ENCODE measurements at regions not wholly inside any gene's neighbourhood (a gene's known extent, or its start where the extent isn't known, plus 50 kb on each side); places are given as distances from the start of the nearest gene placed in this dataset.

DNA sequence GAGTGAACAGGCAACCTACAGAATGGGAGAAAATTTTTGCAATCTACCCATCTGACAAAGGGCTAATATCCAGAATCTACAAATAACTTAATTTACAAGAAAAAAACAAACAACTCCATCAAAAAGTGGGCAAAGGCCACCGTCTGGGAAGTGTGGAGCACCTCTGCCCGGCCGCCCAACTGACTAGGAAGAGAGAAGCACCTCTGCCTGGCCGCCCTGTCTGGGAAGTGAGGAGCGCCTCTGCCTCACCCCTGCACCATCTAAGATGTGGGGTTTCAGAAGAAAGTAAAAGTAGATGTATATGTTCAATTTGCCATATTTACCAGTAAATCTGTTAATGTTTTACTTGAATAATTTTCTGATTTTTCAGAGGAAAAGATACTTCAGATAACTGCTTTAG lies 108.1 kb upstream of the TMEM161B start:
- no peak overlapping the region for H3K27ac ChIP-seq (ENCODE audit: insufficient read depth, low read length)
- H2BK120ac ChIP-seq (ENCODE audit: low read depth, low read length): no peak overlapping the region
- no peaks in the 10 kb centered on the region for H4K20me1 ChIP-seq (ENCODE audit: insufficient read depth, low read length)
- no peak overlapping the region for H3K4me2 ChIP-seq (ENCODE audit: low read depth, low read length)
- CTCF ChIA-PET: no interaction called here
- no peaks in the 10 kb centered on the region for H3K9me1 ChIP-seq (ENCODE audit: insufficient read depth, low read length)
- H4K91ac ChIP-seq (ENCODE audit: insufficient read depth, low read depth, low read length): no peak overlapping the region
- no peaks in the 10 kb centered on the region for H3K79me1 ChIP-seq (ENCODE audit: low read depth in 1 of 2, low read length in 2 of 2)
- no peak overlapping the region for H2BK15ac ChIP-seq (ENCODE audit: low read depth, low read length)
- TF ChIP-seq MXI1 (IDR thresholded peaks at IDR 0.05; ENCODE audit: borderline replicate concordance, low read depth, low read length) (no peak), RFX5 (IDR thresholded peaks at IDR 0.05; ENCODE audit: low read depth, low read length) (no peak), RAD21 (IDR thresholded peaks at IDR 0.05; ENCODE audit: low read length) (no peak), RCOR1 (IDR thresholded peaks at IDR 0.05; ENCODE audit: insufficient replicate concordance, low read length) (no peak), POLR2A (IDR thresholded peaks at IDR 0.05; ENCODE audit: low read depth, low read length) (no peak), CEBPB (IDR thresholded peaks at IDR 0.05; ENCODE audit: low read depth, low read length) (no peak), SMC3 (IDR thresholded peaks at IDR 0.05; ENCODE audit: low read depth, low read length) (no peak), CHD1 (IDR thresholded peaks at IDR 0.05; ENCODE audit: low read depth, low read length) (no peak), BHLHE40 (IDR thresholded peaks at IDR 0.05; ENCODE audit: low read depth, low read length) (no peak), FOS (IDR thresholded peaks at IDR 0.05; ENCODE audit: low read depth, low read length) (no peak), MAFK (IDR thresholded peaks at IDR 0.05; ENCODE audit: low read depth, low read length) (no peak), MAZ (IDR thresholded peaks at IDR 0.05; ENCODE audit: borderline replicate concordance, low read depth, low read length) (no peak), NFE2L2 (IDR thresholded peaks at IDR 0.05; ENCODE audit: low read depth, low read length) (no peak)
- TF ChIP-seq, protein P1, sequence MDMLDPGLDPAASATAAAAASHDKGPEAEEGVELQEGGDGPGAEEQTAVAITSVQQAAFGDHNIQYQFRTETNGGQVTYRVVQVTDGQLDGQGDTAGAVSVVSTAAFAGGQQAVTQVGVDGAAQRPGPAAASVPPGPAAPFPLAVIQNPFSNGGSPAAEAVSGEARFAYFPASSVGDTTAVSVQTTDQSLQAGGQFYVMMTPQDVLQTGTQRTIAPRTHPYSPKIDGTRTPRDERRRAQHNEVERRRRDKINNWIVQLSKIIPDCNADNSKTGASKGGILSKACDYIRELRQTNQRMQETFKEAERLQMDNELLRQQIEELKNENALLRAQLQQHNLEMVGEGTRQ (IDR thresholded peaks at IDR 0.05; ENCODE audit: low read depth, low read length): no peak
- TF ChIP-seq, protein P2, sequence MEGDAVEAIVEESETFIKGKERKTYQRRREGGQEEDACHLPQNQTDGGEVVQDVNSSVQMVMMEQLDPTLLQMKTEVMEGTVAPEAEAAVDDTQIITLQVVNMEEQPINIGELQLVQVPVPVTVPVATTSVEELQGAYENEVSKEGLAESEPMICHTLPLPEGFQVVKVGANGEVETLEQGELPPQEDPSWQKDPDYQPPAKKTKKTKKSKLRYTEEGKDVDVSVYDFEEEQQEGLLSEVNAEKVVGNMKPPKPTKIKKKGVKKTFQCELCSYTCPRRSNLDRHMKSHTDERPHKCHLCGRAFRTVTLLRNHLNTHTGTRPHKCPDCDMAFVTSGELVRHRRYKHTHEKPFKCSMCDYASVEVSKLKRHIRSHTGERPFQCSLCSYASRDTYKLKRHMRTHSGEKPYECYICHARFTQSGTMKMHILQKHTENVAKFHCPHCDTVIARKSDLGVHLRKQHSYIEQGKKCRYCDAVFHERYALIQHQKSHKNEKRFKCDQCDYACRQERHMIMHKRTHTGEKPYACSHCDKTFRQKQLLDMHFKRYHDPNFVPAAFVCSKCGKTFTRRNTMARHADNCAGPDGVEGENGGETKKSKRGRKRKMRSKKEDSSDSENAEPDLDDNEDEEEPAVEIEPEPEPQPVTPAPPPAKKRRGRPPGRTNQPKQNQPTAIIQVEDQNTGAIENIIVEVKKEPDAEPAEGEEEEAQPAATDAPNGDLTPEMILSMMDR (conservative IDR thresholded peaks at IDR 0.05; ENCODE audit: low read depth, low read length): no peak
- TF ChIP-seq, protein P3, sequence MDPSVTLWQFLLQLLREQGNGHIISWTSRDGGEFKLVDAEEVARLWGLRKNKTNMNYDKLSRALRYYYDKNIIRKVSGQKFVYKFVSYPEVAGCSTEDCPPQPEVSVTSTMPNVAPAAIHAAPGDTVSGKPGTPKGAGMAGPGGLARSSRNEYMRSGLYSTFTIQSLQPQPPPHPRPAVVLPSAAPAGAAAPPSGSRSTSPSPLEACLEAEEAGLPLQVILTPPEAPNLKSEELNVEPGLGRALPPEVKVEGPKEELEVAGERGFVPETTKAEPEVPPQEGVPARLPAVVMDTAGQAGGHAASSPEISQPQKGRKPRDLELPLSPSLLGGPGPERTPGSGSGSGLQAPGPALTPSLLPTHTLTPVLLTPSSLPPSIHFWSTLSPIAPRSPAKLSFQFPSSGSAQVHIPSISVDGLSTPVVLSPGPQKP (IDR thresholded peaks at IDR 0.05; ENCODE audit: borderline replicate concordance, low read depth, low read length): no peak
- H2AK5ac ChIP-seq (ENCODE audit: low read depth, low read length): no peak overlapping the region
- no peak overlapping the region for H2AK9ac ChIP-seq (replicated peaks; ENCODE audit: low read depth, low read length, poor library complexity)
- 0% methylated on average over 1 of the region's 5 CpGs; no CpG with 5 or more reads in 1 of the 2 experiments for WGBS, 2 experiments (ENCODE audit: extremely low coverage in 2 of 2, insufficient read length in 1 of 2)
- no peaks in the 10 kb centered on the region for H3K9me3 ChIP-seq (ENCODE audit: control insufficient read depth, insufficient read depth, low read length)
- no peaks in the 10 kb centered on the region for H3K36me3 ChIP-seq (ENCODE audit: control insufficient read depth, insufficient read depth, low read length)
- intact Hi-C loops (cut with micrococcal nuclease): no loop called here
- H3K14ac ChIP-seq (replicated peaks; ENCODE audit: low read depth, low read length): no peak overlapping the region
- H2AFZ ChIP-seq (replicated peaks; ENCODE audit: low read length, poor library complexity): no peak overlapping the region
- POLR2A ChIA-PET (ENCODE audit: unreplicated experiment): no interaction called here
- H3K4me1 ChIP-seq (ENCODE audit: control insufficient read depth, insufficient read depth, low read length): no peaks in the 10 kb centered on the region
- no peak overlapping the region for H2BK20ac ChIP-seq (ENCODE audit: low read depth, low read length)
- H4K5ac ChIP-seq (ENCODE audit: low read depth, low read length): no peak overlapping the region
- H3K4me3 ChIP-seq (ENCODE audit: insufficient read depth, low read depth, low read length): no peak overlapping the region
- no TSS peak for BruUV-seq (replicated peaks)
- H4K8ac ChIP-seq (ENCODE audit: low read depth in 2 of 2, low read length in 2 of 2): no peak overlapping the region
- no peak overlapping the region for H3K18ac ChIP-seq (ENCODE audit: low read depth, low read length)
- H3K4ac ChIP-seq (ENCODE audit: low read depth, low read length): no peak overlapping the region
- dilution Hi-C loops (cut with HindIII; ENCODE audit: low sequenced_read_pairs, unreplicated experiment): no loop called here
- no peak overlapping the region for H3K56ac ChIP-seq (ENCODE audit: extremely low read depth, insufficient read depth, low read length)
- ATAC-seq (ENCODE audit: low read depth) (no peak), DNase-seq (no peak)
- H2BK5ac ChIP-seq (ENCODE audit: low read depth, low read length, poor library complexity, severe bottlenecking): no peak overlapping the region
- H3K9ac ChIP-seq (ENCODE audit: low read depth, low read length): no peak overlapping the region
- H3K27me3 ChIP-seq (ENCODE audit: control insufficient read depth, insufficient read depth, low read length): no peaks in the 10 kb centered on the region
- in situ Hi-C loops (cut with MboI; ENCODE audit: low sequenced_read_pairs): no loop called here
- no peak overlapping the region for H3K23ac ChIP-seq (ENCODE audit: low read depth, low read length)

All from IMR-90 (cell line).